HepG2 (cell line): ENCODE measurements at regions not wholly inside any gene's neighbourhood (a gene's known extent, or its start where the extent isn't known, plus 50 kb on each side); places are given as distances from the start of the nearest gene placed in this dataset.

ENCODE experiments used
- ATAC-seq: fragments of 200-7000 bp; cut with Tn5 transposase; 3 replicates; pipeline ENCODE4 v1.9.1; 2020; ENCODE audit warnings: mild to moderate bottlenecking, moderate library complexity
- BruUV-seq: library from RNA; stranded (reverse); fragments of 400-500 nt; replicated peaks from 2 replicates; lab custom pipeline; 2021; lab: Mats Ljungman, UMichigan
- CTCF ChIA-PET: fragments of 300-600 bp; formaldehyde crosslinking; extraction: SDS; loops from one replicate; lab custom pipeline; 2021; ENCODE audit warnings: low total read pairs, inconsistent platforms, low intra/inter-chr PET ratio; lab: Yijun Ruan, JAX
- POLR2A ChIA-PET: fragments of 350-600 bp; sonication (Branson Sonifier 250); formaldehyde crosslinking; loops from one replicate; lab custom pipeline; 2020; ENCODE audit warnings: antibody characterized with exemption, inconsistent platforms; lab: Yijun Ruan, JAX
- DNase-seq: peaks from one replicate; pipeline ENCODE4 v3.0.0-alpha.2; 2015; ENCODE audit warnings: low spot score
- FAIRE-seq: peaks from 3 replicates; lab custom pipeline; 2011; peaks lifted over from hg19 to GRCh38; lab: Jason Lieb, UNC
- H2AFZ ChIP-seq: one replicate; pipeline ENCODE4 v1.6.1; 2011; ENCODE audit warnings: low read length, inconsistent platforms
- H3K27ac ChIP-seq: fragments of 300-600 bp; 3 replicates; pipeline ENCODE4 v1.8.0; 2011; ENCODE audit warnings: mixed run types, mild to moderate bottlenecking, mixed read lengths, low read length, inconsistent platforms; ENCODE audit not compliant: insufficient read depth; ENCODE audit errors: extremely low read length
- H3K27me3 ChIP-seq, 2 experiments: fragments of 200-600 bp in 1 of 2; 2 replicates in 1 of 2; 3 replicates in 1 of 2; pipeline versions ENCODE4 v1.6.0 to v1.8.0; 2011; ENCODE audit warnings: low read length in 2 of 2, mild to moderate bottlenecking in 2 of 2, moderate library complexity in 2 of 2, inconsistent platforms in 1 of 2; ENCODE audit not compliant: insufficient read depth in 2 of 2, control insufficient read depth in 1 of 2
- H3K36me3 ChIP-seq, 2 experiments: fragments of 200-600 bp in 1 of 2; replicated peaks in 1 of 2; 2 replicates in 1 of 2; 3 replicates in 1 of 2; pipeline versions ENCODE4 v1.5.1 to v1.8.0; 2011; ENCODE audit warnings: low read length in 2 of 2, inconsistent platforms in 1 of 2; ENCODE audit not compliant: insufficient read depth in 2 of 2, control insufficient read depth in 1 of 2
- H3K4me1 ChIP-seq: 2 replicates; pipeline ENCODE4 v1.5.1; 2012; ENCODE audit warnings: low read length, inconsistent platforms; ENCODE audit not compliant: insufficient read depth
- H3K4me2 ChIP-seq: 2 replicates; pipeline ENCODE4 v1.6.0; 2011; ENCODE audit warnings: low read depth, low read length, inconsistent platforms
- H3K4me3 ChIP-seq, 3 experiments: fragments of 200-600 bp in 1 of 3; sonication (generic), shearing (Covaris generic) in 1 of 3; replicated peaks in 1 of 3; 2 replicates each; pipeline ENCODE4 v1.5.1; 2011 to 2016; ENCODE audit warnings: low read length in 3 of 3, inconsistent platforms in 2 of 3, low read depth in 2 of 3, mild to moderate bottlenecking in 2 of 3, control low read depth in 1 of 3, mixed read lengths in 1 of 3; ENCODE audit not compliant: insufficient read depth in 1 of 3
- H3K79me2 ChIP-seq: one replicate; pipeline ENCODE4 v1.6.1; 2011; ENCODE audit warnings: low read length, inconsistent platforms; ENCODE audit not compliant: insufficient read depth
- H3K9ac ChIP-seq: 2 replicates; pipeline ENCODE4 v1.6.0; 2011; ENCODE audit warnings: mild to moderate bottlenecking, low read depth, low read length, inconsistent platforms; ENCODE audit not compliant: insufficient read depth
- H3K9me3 ChIP-seq: 2 replicates; pipeline ENCODE4 v1.5.1; 2012; ENCODE audit warnings: mild to moderate bottlenecking, low read length
- H4K20me1 ChIP-seq: 2 replicates; pipeline ENCODE4 v1.6.0; 2011; ENCODE audit warnings: inconsistent platforms, mild to moderate bottlenecking, low read length, moderate library complexity; ENCODE audit not compliant: insufficient read depth
- ARID4A ChIP-seq: sonication (generic); formaldehyde crosslinking; IDR thresholded peaks from 2 replicates; pipeline ENCODE4 v1.5.0; 2020; ENCODE audit warnings: mild to moderate bottlenecking, missing genetic modification reagents, borderline replicate concordance
- BRCA1 ChIP-seq: sonication (generic); formaldehyde crosslinking; IDR thresholded peaks from 2 replicates; pipeline ENCODE4 v1.4.0; 2020; ENCODE audit warnings: missing genetic modification reagents
- CREB1 ChIP-seq, 2 experiments: fragments of 450-650 bp in 1 of 2; IDR thresholded peaks; 2 replicates each; pipeline ENCODE4 v1.6.1; 2016 to 2017; ENCODE audit warnings: control low read depth in 1 of 2, mild to moderate bottlenecking in 1 of 2, missing compliant biosample characterization in 1 of 2, missing genetic modification characterization in 1 of 2
- JUNB ChIP-seq: sonication (generic); formaldehyde crosslinking; IDR thresholded peaks from 2 replicates; pipeline ENCODE4 v1.8.0; 2022; ENCODE audit warnings: missing genetic modification reagents, mild to moderate bottlenecking, borderline replicate concordance
- KLF13 ChIP-seq: sonication (generic); formaldehyde crosslinking; IDR thresholded peaks from 2 replicates; pipeline ENCODE4 v1.4.0; 2020; ENCODE audit warnings: mild to moderate bottlenecking, missing genetic modification reagents
- PLRG1 ChIP-seq: fragments of 450-650 bp; conservative IDR thresholded peaks from 2 replicates; pipeline ENCODE4 v1.6.1; 2016
- ZMYM4 ChIP-seq: sonication (generic); formaldehyde crosslinking; IDR thresholded peaks from 2 replicates; pipeline ENCODE4 v1.8.1; 2023; ENCODE audit warnings: mild to moderate bottlenecking, missing genetic modification reagents
- ZNF747 ChIP-seq: sonication (generic); formaldehyde crosslinking; IDR thresholded peaks from 2 replicates; pipeline ENCODE4 v1.8.1; 2023; ENCODE audit warnings: missing genetic modification reagents, mild to moderate bottlenecking, borderline replicate concordance
- WGBS: methylation state at CpG from one replicate; pipeline ENCODE4 v1.1.6; 2017; ENCODE audit warnings: low lambda C conversion rate; 5-methylcytosine and 5-hydroxymethylcytosine counted together
- in situ Hi-C: cut with HindIII; loops from 2 replicates; pipeline ENCODE4 v1.10.0; 2017; ENCODE audit warnings: low pct_unique_long_range_greater_than_20kb; ENCODE audit not compliant: extremely low pct_ligation_motif_present
- intact Hi-C: fragments of 100-400 bp; cut with micrococcal nuclease; formaldehyde crosslinking; loops from one replicate; pipeline ENCODE4 v1.10.0; 2022; ENCODE audit not compliant: unreplicated experiment

GRCh38 chr4:41426539-41426938 lies 111.4 kb upstream of the LIMCH1 start (continued):
- TF ChIP-seq ZMYM4 (CRISPR knock-in tag) (no peak), BRCA1 (CRISPR knock-in tag) (no peak), JUNB (CRISPR knock-in tag) (no peak), KLF13 (CRISPR knock-in tag) (no peak)
- TF ChIP-seq, all 625 proteins: peak for 0

GRCh38 chr4:41427306-41427882 lies 110.6 kb upstream of the LIMCH1 start:
- Histone ChIP-seq H4K20me1 (no peaks in the 10 kb centered on the region), H3K27ac (no peak overlapping the region), H3K36me3 (no peaks in the 10 kb centered on the region), H3K9me3 (no peaks in the 10 kb centered on the region), H3K79me2 (no peaks in the 10 kb centered on the region), H3K4me1 (no peaks in the 10 kb centered on the region), H3K27me3 (peaks cover 0 to 5% of the 10 kb centered on the region in 2 experiments; a peak in 3 of 5 replicates), H2AFZ (no peak overlapping the region), H3K9ac (no peak overlapping the region)
- in situ Hi-C loops: no loop called here
- FAIRE-seq: no peak
- 1% methylated on average over 7 of the region's 7 CpGs for WGBS
- ATAC-seq: no peak
- no peak for DNase-seq
- POLR2A ChIA-PET: no interaction called here
- no peak for TF ChIP-seq CREB1 (IDR thresholded peaks at IDR 0.05)
- no peak for TF ChIP-seq CREB1 (CRISPR knock-in tag; IDR thresholded peaks at IDR 0.05)
- no peak for TF ChIP-seq ZNF747 (CRISPR knock-in tag)
- TF ChIP-seq ARID4A (CRISPR knock-in tag): no peak
- no peak for TF ChIP-seq PLRG1
- TF ChIP-seq, all 625 proteins: peak for 0
- intact Hi-C loops: no loop called here
- Histone ChIP-seq H3K4me2 (no peak overlapping the region), H3K4me3 (no peak overlapping the region)
- CTCF ChIA-PET: no interaction called here
- BruUV-seq: no TSS peak
